ENCODE measurements at regions not wholly inside any gene's neighbourhood (a gene's known extent, or its start where the extent isn't known, plus 50 kb on each side); places are given as distances from the start of the nearest gene placed in this dataset.

DNA sequence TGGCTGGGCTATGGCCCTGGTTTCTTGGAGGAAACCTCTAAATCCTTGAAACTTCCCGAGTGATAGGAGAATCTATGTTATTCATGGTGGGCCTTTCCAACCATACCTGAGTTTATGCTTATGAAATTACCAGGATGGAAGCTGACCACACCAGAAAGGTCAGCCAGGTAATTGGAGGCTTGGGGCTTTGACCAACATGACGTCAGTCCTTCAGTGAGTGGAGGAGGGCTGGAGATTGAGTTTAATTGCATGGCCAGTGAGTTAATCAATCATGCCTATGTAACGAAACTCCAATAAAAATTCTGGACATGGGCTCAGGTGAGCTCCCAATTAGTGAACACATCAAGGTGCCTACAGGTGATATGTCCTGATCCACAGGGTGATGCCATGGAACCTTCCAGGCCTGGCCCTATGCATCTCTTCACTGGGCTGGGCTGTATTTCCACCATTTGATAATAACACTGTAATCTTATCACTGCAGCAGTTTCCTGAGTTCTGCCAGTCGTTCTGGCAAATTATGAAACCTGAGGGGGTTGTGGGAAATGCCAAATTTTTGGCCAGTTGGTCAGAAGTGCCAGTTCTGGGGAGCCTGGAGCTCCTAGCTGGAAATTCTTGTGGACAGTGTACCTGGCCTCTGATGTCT lies 106.5 kb downstream of the CDH26 start:
- Histone ChIP-seq H3K9ac (ENCODE audit: low read depth, low read length, poor library complexity) (no peak overlapping the region), H3K4ac (ENCODE audit: low read length) (no peak overlapping the region), H3K27ac (replicated peaks; ENCODE audit: low read length) (no peak overlapping the region), H2AK5ac (ENCODE audit: low read depth, low read length) (no peak overlapping the region), H3K23ac (ENCODE audit: low read depth, low read length, poor library complexity) (no peak overlapping the region), H3K4me3 (ENCODE audit: low read length in 2 of 2) (no peak overlapping the region), H3K4me2 (ENCODE audit: insufficient read depth, low read length, poor library complexity, severe bottlenecking) (no peak overlapping the region), H2AFZ (ENCODE audit: low read length) (no peak overlapping the region), H3K4me1 (ENCODE audit: control insufficient read depth in 2 of 2, insufficient read depth in 1 of 2, low read depth in 1 of 2, low read length in 2 of 2) (peaks cover 0 to 2% of the 10 kb centered on the region in 2 donors), H2BK12ac (ENCODE audit: low read length) (no peak overlapping the region), H3K36me3 (replicated peaks in 1 of 2; ENCODE audit: control insufficient read depth in 2 of 2, insufficient read depth in 2 of 2, low read length in 2 of 2) (no peaks in the 10 kb centered on the region), H4K91ac (ENCODE audit: low read depth, low read length, poor library complexity) (no peak overlapping the region), H3K9me3 (replicated peaks in 1 of 2; ENCODE audit: control insufficient read depth in 2 of 2, insufficient read depth in 1 of 2, low read depth in 1 of 2, low read length in 2 of 2) (no peaks in the 10 kb centered on the region), H2BK5ac (ENCODE audit: low read length) (no peak overlapping the region), H3K18ac (ENCODE audit: low read length) (no peak overlapping the region), H3K79me1 (ENCODE audit: low read depth, low read length) (no peaks in the 10 kb centered on the region), H2BK15ac (ENCODE audit: low read length) (no peak overlapping the region), H3K14ac (ENCODE audit: low read length) (no peak overlapping the region), H3K27me3 (ENCODE audit: control insufficient read depth in 3 of 3, insufficient read depth in 3 of 3, low read depth in 1 of 3, low read length in 3 of 3) (no peaks in the 10 kb centered on the region), H4K8ac (ENCODE audit: low read depth, low read length) (no peak overlapping the region), H2BK120ac (ENCODE audit: low read depth, low read length) (no peak overlapping the region)
- WGBS, 2 donors (ENCODE audit: extremely low coverage in 2 of 2, insufficient read length in 2 of 2, insufficient replicate concordance in 1 of 2), result no CpG with 5 or more reads among the region's 4 CpGs
- DNase-seq (ENCODE audit: low spot score), result no peak

DNA sequence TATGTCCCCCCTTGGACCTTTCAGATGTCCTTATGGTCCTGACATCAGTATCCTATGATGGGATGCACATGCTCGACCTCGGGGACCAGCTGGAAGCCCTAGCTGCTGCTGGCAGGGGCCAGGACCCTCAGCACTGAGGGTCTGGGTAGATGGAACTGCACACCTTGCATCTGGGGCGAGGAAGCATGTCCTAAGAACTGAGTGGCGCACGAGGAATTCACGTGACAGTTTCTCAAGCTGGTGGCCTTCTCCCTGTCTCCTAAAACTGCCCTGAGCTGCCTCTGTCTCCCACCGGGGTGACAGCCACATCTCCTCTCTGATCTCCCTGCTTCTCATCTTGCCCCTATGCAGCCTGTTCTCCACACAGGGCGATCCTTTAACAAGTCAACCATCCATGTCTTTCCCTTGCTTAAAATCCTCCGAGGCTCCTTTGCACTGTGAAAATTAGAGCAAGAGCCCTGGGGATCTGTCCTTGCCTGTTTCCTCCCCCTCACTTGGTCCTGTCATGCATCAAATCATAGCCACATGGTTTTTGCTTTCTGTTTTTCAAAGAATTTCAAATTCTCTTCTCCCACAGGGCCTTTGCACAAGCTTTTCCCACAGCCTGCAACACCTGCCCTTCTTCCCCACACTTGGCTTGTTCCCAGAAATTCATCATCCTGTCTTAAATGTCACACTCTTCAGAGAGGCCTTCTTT lies 107.7 kb downstream of the CDH26 start:
- Histone ChIP-seq H4K91ac (ENCODE audit: low read depth, low read length, poor library complexity) (no peak overlapping the region), H3K79me1 (ENCODE audit: low read depth, low read length) (no peaks in the 10 kb centered on the region), H2AFZ (ENCODE audit: low read length) (no peak overlapping the region), H3K18ac (ENCODE audit: low read length) (no peak overlapping the region), H2BK15ac (ENCODE audit: low read length) (no peak overlapping the region), H2BK12ac (ENCODE audit: low read length) (no peak overlapping the region), H4K8ac (ENCODE audit: low read depth, low read length) (no peak overlapping the region), H3K27ac (replicated peaks; ENCODE audit: low read length) (no peak overlapping the region), H3K23ac (ENCODE audit: low read depth, low read length, poor library complexity) (no peak overlapping the region), H3K4me1 (ENCODE audit: control insufficient read depth in 2 of 2, insufficient read depth in 1 of 2, low read depth in 1 of 2, low read length in 2 of 2) (peaks cover 0 to 2% of the 10 kb centered on the region in 2 donors), H2BK120ac (ENCODE audit: low read depth, low read length) (no peak overlapping the region), H3K4me2 (ENCODE audit: insufficient read depth, low read length, poor library complexity, severe bottlenecking) (no peak overlapping the region), H3K9me3 (replicated peaks in 1 of 2; ENCODE audit: control insufficient read depth in 2 of 2, insufficient read depth in 1 of 2, low read depth in 1 of 2, low read length in 2 of 2) (no peaks in the 10 kb centered on the region), H3K9ac (ENCODE audit: low read depth, low read length, poor library complexity) (no peak overlapping the region), H2BK5ac (ENCODE audit: low read length) (no peak overlapping the region), H2AK5ac (ENCODE audit: low read depth, low read length) (no peak overlapping the region), H3K27me3 (ENCODE audit: control insufficient read depth in 3 of 3, insufficient read depth in 3 of 3, low read depth in 1 of 3, low read length in 3 of 3) (no peaks in the 10 kb centered on the region), H3K4ac (ENCODE audit: low read length) (no peak overlapping the region), H3K4me3 (ENCODE audit: low read length in 2 of 2) (no peak overlapping the region), H3K36me3 (replicated peaks in 1 of 2; ENCODE audit: control insufficient read depth in 2 of 2, insufficient read depth in 2 of 2, low read length in 2 of 2) (no peaks in the 10 kb centered on the region), H3K14ac (ENCODE audit: low read length) (no peak overlapping the region)
- WGBS, 2 donors (ENCODE audit: extremely low coverage in 2 of 2, insufficient read length in 2 of 2, insufficient replicate concordance in 1 of 2), result no CpG with 5 or more reads among the region's 9 CpGs
- no peak for DNase-seq (ENCODE audit: low spot score)

DNA sequence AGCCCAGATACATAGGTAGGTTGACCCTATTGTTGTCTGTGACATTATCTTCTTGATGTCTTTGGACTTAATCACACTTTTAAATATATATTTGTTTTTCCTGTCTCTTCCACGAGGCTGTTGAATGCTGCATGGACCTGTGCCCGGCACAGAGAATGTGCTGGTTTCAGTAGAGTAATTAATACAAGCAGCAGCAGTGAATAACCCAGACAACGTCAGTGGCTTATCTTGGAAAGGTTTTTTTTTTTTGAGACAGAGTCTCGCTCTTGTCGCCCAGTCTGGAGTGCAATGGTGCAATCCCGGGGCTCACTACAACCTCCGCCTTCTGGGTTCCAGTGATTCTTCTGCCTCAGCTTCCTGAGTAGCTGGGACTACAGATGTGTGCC lies 108.2 kb downstream of the CDH26 start:
- H3K27me3 ChIP-seq (ENCODE audit: control insufficient read depth in 3 of 3, insufficient read depth in 3 of 3, low read depth in 1 of 3, low read length in 3 of 3), result no peaks in the 10 kb centered on the region
- H2BK120ac ChIP-seq (ENCODE audit: low read depth, low read length), result no peak overlapping the region
- no peaks in the 10 kb centered on the region for H3K9me3 ChIP-seq (replicated peaks in 1 of 2; ENCODE audit: control insufficient read depth in 2 of 2, insufficient read depth in 1 of 2, low read depth in 1 of 2, low read length in 2 of 2)
- no peak overlapping the region for H3K4ac ChIP-seq (ENCODE audit: low read length)
- H3K14ac ChIP-seq (ENCODE audit: low read length), result no peak overlapping the region
- H3K4me1 ChIP-seq (ENCODE audit: control insufficient read depth in 2 of 2, insufficient read depth in 1 of 2, low read depth in 1 of 2, low read length in 2 of 2), result peaks cover 0 to 2% of the 10 kb centered on the region in 2 donors
- H2BK12ac ChIP-seq (ENCODE audit: low read length), result no peak overlapping the region
- H3K36me3 ChIP-seq (replicated peaks in 1 of 2; ENCODE audit: control insufficient read depth in 2 of 2, insufficient read depth in 2 of 2, low read length in 2 of 2), result no peaks in the 10 kb centered on the region
- no peak overlapping the region for H4K91ac ChIP-seq (ENCODE audit: low read depth, low read length, poor library complexity)
- no peak overlapping the region for H3K23ac ChIP-seq (ENCODE audit: low read depth, low read length, poor library complexity)
- H2BK15ac ChIP-seq (ENCODE audit: low read length), result no peak overlapping the region
- H3K4me3 ChIP-seq (ENCODE audit: low read length in 2 of 2), result no peak overlapping the region
- H4K8ac ChIP-seq (ENCODE audit: low read depth, low read length), result no peak overlapping the region
- no CpG with 5 or more reads among the region's 7 CpGs for WGBS, 2 donors (ENCODE audit: extremely low coverage in 2 of 2, insufficient read length in 2 of 2, insufficient replicate concordance in 1 of 2)
- no peak overlapping the region for H3K9ac ChIP-seq (ENCODE audit: low read depth, low read length, poor library complexity)
- H2AK5ac ChIP-seq (ENCODE audit: low read depth, low read length), result no peak overlapping the region
- no peak overlapping the region for H3K4me2 ChIP-seq (ENCODE audit: insufficient read depth, low read length, poor library complexity, severe bottlenecking)
- H3K18ac ChIP-seq (ENCODE audit: low read length), result no peak overlapping the region
- H3K79me1 ChIP-seq (ENCODE audit: low read depth, low read length), result no peaks in the 10 kb centered on the region
- no peak overlapping the region for H2BK5ac ChIP-seq (ENCODE audit: low read length)
- DNase-seq (ENCODE audit: low spot score), result no peak
- H3K27ac ChIP-seq (replicated peaks; ENCODE audit: low read length), result no peak overlapping the region
- no peak overlapping the region for H2AFZ ChIP-seq (ENCODE audit: low read length)

DNA sequence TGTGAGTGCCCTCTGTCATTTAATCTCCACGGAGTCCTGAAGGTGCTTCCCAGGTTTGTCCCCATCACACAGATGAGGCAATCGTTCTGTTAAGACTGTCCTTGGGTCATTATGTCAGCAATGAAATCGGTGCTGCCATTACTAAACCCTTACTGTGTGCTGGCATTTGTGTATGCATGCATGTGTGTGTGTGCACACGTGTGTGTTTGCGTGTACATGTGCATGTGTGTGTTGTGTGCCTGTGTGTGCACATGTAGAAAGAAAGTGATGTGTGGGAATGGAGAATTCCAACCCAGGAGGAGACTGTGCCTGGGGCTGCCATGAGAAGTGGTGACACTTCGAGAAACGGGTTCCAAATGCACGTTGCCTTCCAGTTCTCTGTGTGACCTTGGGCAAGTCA lies 110.3 kb downstream of the CDH26 start:
- H3K14ac ChIP-seq (ENCODE audit: low read length), result no peak overlapping the region
- H2BK5ac ChIP-seq (ENCODE audit: low read length), result no peak overlapping the region
- H3K9ac ChIP-seq (ENCODE audit: low read depth, low read length, poor library complexity), result no peak overlapping the region
- H3K23ac ChIP-seq (ENCODE audit: low read depth, low read length, poor library complexity), result no peak overlapping the region
- H2AFZ ChIP-seq (ENCODE audit: low read length), result no peak overlapping the region
- H3K36me3 ChIP-seq (replicated peaks in 1 of 2; ENCODE audit: control insufficient read depth in 2 of 2, insufficient read depth in 2 of 2, low read length in 2 of 2), result no peaks in the 10 kb centered on the region
- DNase-seq (ENCODE audit: low spot score), result no peak
- H3K4ac ChIP-seq (ENCODE audit: low read length), result no peak overlapping the region
- H3K27ac ChIP-seq (replicated peaks; ENCODE audit: low read length), result no peak overlapping the region
- H3K27me3 ChIP-seq (ENCODE audit: control insufficient read depth in 3 of 3, insufficient read depth in 3 of 3, low read depth in 1 of 3, low read length in 3 of 3), result no peaks in the 10 kb centered on the region
- no peak overlapping the region for H2BK120ac ChIP-seq (ENCODE audit: low read depth, low read length)
- H3K18ac ChIP-seq (ENCODE audit: low read length), result no peak overlapping the region
- H2BK12ac ChIP-seq (ENCODE audit: low read length), result no peak overlapping the region
- no peak overlapping the region for H4K91ac ChIP-seq (ENCODE audit: low read depth, low read length, poor library complexity)
- WGBS, 2 donors (ENCODE audit: extremely low coverage in 2 of 2, insufficient read length in 2 of 2, insufficient replicate concordance in 1 of 2), result no CpG with 5 or more reads among the region's 8 CpGs
- H3K4me1 ChIP-seq (ENCODE audit: control insufficient read depth in 2 of 2, insufficient read depth in 1 of 2, low read depth in 1 of 2, low read length in 2 of 2), result no peaks in the 10 kb centered on the region
- H3K4me2 ChIP-seq (ENCODE audit: insufficient read depth, low read length, poor library complexity, severe bottlenecking), result no peak overlapping the region
- H3K79me1 ChIP-seq (ENCODE audit: low read depth, low read length), result no peaks in the 10 kb centered on the region
- no peak overlapping the region for H3K4me3 ChIP-seq (ENCODE audit: low read length in 2 of 2)
- H3K9me3 ChIP-seq (replicated peaks in 1 of 2; ENCODE audit: control insufficient read depth in 2 of 2, insufficient read depth in 1 of 2, low read depth in 1 of 2, low read length in 2 of 2), result no peaks in the 10 kb centered on the region
- no peak overlapping the region for H2AK5ac ChIP-seq (ENCODE audit: low read depth, low read length)
- H2BK15ac ChIP-seq (ENCODE audit: low read length), result no peak overlapping the region
- H4K8ac ChIP-seq (ENCODE audit: low read depth, low read length), result no peak overlapping the region

Measured in neuronal stem cell (in vitro differentiated cells).